NCI-H2029 (cell line): ENCODE measurements at regions not wholly inside any gene's neighbourhood (a gene's known extent, or its start where the extent isn't known, plus 50 kb on each side); places are given as distances from the start of the nearest gene placed in this dataset.
"Not testable (repeated sequence)": the region's sequence is repeated elsewhere in the genome, so short reads cannot be mapped to it uniquely, and the experiment has no call there.

Source experiments
- DNase-seq: peaks from one replicate; lab custom pipeline; 2025; lab: John Stamatoyannopoulos, UW

GRCh38 chr15:38814891-38815290, 250.3 kb upstream of the RASGRP1 start:
- no peak for DNase-seq

DNA sequence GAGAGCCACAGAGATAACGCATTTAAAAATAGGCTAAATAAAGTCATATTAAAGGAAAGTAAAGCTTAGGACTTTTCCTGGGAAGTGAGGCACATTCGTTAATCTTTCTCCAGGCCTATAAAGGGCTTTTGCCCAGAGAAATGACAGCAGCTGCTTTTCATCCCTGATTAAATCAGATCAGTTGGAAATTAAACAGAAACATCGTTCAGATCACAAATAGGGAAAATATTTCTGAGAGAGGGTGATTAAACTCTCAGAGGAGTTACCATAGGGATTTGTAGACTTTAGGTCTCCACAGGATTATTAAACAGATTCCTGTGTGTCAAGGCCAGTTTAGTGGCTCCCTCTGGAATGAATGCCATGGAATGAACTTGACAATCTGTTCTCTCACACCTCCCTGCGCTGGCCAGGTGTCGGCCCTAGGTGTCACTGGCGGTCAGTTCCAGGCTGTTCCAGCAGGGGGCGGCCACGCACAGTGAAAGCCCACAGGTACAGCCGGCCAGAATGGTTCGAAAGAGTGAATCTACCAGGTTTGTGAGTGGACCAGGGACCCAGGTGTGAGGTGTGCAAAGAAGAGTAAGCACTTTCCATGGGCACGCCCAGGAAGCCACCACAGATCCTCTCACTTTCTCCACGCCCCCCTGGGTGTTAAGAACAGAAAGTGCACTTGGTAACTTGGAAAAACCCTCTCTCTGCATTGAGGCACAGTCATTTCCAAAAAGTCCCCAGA, 253.0 kb upstream of the RASGRP1 start:
- peak; percentile 25 for DNase-seq

DNA sequence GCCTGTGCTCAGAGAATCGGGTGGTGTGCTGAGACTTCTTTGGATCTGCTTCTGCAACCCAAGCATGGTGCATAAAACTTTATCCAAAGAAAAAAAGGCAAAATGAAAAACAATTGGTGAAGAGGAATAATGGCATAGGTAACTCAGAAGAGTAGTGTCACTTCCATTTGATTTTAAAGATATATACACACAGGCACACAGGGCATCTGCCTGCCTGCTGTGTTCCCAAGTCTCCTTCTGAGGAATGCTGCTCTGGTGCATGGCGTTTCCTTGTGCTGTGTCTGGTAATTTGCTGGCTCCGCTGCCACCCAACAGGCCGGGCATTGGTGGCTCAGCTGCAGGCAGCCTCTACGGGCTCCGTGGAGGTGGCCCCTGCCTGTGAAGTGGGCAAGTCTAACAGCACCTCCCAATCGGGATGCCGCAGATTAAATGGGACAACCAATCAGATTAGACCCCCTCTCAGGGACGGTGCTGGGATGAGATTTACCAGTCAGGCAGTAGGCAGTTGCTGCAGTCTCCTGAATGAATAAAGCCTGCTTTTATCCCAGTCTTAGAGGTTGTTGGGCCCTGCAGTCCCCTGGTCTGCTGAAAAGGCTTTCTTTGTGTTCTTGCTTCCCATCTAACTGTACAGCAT, 253.7 kb upstream of the RASGRP1 start:
- no peak for DNase-seq

- DNase-seq: no peak
Observed at GRCh38 chr15:38819387-38819950, 254.9 kb upstream of the RASGRP1 start.

DNA sequence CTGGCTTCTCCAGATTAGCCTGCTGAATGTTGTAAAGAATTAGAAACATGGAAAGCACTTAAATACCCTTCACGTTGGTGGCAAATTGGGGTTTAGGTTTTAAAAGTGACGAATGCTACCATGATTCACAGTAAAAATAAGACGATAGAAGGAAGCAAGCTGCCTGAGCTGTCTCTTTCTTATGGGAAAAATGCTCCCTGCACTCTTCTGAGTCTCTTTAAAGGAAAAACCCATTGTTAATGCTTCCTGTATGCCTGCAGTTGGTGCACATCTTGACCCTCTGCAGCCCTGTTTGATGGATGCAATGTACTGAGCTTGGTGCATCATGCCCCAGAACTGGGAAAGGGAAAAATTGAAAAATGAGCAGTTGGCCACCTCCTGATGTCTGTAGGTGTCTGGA, 258.6 kb upstream of the RASGRP1 start:
- DNase-seq: no peak

GRCh38 chr15:38824719-38825118, 260.1 kb upstream of the RASGRP1 start:
- no peak for DNase-seq

DNA sequence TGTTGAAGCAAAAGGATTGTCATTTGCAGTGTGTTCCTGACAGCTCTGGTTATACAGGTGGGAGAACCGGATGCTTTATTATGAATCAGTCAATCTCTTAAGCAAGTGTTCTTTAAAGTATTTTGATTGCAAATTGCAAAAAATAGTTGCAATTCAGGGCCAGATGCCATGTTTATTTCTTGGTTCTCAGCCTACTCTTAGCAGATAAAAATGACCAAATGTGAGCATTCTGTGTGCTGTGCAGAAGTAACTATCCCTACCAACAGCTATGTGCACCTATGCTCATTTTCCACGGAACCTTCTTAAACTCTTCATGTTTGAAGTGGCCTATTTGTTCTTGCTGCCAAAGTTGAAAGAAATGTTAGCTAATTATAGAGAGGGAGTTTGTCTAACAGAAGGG, 262.3 kb upstream of the RASGRP1 start:
- no peak for DNase-seq

DNA sequence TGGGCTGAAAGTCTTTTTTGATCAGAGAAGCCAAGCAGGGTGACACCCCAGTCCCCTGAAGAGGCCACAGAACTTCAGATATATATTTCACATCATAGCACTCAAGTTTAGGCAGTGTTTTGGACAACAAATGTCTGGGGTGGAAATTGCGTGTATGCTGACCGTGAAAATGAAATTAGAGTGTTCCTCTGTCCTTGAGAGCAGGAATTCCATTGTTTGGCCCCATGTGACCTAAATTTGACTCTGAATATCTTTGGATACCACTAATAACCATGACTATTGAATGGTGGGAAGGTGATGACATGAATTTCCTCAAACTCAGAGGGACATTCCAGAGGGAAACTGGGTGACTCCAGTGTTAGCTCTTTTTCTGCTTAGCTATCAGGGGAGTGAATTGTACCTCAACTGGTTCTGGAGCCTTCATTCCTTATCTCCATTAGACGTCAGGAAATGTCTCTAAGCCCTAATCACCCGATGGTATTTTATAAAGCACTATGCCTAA, 263.5 kb upstream of the RASGRP1 start:
- DNase-seq: no peak

DNA sequence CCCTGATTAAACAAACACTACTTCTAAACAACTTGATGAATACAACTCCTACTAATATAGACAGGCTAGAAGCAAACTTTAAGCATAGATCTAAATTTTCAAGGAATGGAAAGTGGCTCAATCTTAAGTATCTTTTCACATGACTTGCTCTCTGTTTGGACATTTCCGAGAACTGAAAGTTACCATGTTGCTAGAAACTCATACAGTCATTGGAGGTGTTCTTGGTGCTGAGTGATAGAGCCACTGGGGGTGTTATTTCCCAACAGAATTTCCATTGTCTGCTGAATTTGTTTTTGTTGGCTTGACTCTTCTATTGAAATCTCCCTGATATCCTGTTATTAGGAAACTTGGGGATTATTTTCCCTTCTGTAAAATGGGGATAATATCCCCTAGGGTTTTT, 264.5 kb upstream of the RASGRP1 start:
- DNase-seq: no peak

- no peak for DNase-seq
Observed at GRCh38 chr15:38842226-38842625, 277.6 kb upstream of the RASGRP1 start.

DNA sequence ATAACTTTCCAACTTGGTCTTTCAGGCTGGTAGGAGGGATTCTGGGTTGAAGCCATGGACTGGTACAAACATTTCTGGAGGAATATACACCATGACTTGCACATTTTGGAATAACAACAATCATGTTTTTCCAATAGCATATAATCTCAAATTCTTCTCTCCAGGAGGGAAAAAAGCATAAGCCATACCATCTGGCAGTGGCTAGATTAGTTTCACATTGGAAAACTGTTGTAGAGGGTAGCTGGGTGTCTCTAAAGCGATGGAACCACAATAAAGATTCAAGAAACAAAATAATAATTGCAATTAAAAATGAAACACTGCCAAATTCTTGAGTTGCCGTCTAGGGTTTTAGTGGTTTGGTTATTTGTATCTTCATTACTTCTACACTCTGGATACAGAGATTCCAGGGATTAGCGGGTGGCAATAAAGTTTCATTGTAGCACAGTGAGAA, 278.5 kb upstream of the RASGRP1 start:
- no peak for DNase-seq

DNA sequence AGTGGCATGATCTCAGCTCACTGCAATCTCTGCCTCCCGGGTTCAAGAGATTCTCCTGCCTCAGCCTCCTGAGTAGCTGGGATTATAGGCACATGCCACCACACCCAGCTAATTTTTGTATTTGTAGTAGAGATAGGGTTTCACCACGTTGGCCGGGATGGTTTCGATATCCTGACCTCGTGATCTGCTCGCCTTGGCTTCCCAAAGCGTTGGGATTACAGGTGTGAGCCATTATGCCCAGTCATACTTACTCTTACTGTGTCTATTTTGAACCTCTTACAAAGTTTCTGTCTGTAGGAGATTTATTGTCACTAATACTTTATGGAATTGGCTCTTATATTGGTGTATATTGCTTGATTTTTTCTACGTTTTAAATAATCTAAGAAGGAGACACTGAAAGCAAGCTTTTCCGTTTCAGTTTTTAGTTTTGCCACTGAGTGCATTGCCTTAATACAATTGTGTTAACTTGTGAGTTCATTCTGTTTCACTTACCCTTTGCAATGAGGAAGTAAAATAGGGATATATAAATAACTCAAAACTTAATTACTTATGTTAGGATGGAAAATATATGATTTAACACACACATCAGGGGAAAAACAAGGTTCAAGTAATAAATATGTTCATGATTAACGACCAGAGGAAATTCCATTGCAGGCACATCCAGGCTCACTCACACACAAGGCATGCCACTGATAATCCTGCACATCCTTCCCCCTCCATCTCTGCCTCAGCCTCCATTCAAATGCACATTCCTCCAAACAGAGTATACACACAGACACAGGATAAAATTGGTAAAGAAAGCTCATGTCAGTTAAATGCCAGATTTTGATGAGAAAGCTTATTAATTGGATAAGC, 279.3 kb upstream of the RASGRP1 start:
- no peak for DNase-seq

DNA sequence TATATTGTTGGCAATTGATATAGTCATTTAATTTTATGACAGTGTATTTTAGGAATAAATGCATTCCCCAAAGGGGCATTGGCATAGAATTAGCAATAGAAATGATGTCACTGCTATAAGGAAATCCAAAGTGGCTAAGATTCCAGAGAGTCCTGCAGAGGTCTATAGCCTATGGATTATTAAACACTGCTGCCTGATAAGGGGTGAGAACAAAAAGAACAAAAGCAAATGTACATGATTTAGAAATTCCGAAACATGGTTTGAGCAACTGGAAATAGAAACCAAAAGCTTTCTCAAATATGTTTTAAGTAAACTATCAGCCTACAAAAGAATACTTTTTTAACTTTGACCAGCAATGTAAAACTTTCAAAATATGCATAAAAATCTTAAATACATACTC, 280.1 kb upstream of the RASGRP1 start:
- no peak for DNase-seq

GRCh38 chr15:38846346-38846745, 281.7 kb upstream of the RASGRP1 start:
- no peak for DNase-seq

- no peak for DNase-seq
Observed at GRCh38 chr15:38847666-38848065, 283.1 kb upstream of the RASGRP1 start.

DNA sequence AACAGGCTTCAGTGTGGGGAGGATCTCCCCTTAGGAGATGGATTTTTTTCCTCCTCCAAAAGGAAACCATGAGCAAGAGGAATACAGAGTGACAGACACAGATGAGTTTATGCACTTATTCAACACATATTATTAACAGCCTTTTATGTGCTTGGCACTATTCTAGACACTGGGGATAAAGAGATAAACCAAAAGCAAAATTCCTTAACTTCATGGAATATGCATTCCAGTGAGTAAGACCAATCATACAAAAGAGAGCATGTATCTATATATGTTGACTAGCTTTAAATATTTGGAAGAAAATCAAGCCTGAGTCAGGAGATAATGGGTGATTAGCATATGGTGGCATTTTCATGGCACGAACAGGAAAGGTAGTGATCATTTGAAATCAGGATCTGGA, 284.4 kb upstream of the RASGRP1 start:
- no peak for DNase-seq

GRCh38 chr15:38852188-38852587, 287.6 kb upstream of the RASGRP1 start:
- DNase-seq: not testable (repeated sequence)

DNA sequence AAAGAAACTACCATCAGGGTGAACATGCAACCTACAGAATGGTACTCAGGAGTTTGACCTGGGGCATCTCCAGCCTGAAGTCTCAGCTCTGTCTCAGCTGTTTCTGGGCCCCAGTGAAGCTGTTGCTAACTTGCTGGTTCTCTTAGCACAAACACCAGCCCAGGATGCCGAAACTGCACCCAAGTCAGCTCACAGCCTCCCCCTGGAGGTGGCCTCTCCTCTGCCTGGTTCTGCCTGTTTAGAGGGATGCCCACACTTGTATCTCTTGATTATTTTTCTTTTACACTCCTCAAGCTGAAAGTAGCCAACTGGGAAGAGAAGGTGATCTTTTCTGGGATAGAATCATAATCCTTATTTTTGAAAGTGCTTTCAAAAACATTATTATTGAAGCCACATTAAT, 289.0 kb upstream of the RASGRP1 start:
- DNase-seq: no peak

- no peak for DNase-seq
Observed at GRCh38 chr15:38854506-38854905, 289.9 kb upstream of the RASGRP1 start.

DNA sequence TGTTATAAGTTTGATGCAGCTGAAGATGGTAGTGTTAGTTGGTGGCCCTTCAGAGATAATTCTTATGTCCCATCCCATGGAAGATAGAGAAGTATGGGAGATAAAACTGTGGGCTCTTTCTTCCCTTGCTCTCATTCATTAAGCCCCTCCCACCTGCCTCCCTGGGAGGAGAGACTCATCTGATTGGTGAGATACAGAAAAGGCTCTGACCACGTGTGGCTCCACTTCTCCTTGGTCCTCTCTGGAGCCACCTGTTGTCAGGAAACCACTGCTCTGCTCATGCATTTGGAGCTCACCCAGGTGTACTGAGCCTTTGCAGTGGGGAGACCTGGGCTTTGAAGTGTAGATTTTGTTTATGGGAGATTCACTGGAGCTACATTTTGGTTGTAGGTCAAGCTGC, 293.2 kb upstream of the RASGRP1 start:
- DNase-seq: no peak

DNA sequence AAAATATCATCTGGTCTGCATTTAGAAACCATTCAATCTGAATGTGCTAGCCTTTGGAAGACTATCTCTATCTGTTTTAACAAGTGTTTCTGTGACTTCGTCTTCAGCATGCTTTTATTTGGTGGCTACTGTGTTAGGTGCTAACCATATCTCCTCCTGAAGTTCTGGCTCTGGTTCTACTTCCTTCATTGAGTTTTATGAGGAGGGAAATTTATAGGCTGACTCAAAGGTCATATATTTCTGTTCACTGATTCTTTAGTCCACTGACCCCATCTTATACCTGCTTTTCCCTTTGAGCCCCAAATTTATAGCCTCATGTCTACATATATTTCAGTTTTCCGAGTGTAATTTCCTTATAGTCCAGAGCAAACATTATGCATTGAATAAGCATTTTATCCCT, 295.0 kb upstream of the RASGRP1 start:
- no peak for DNase-seq

DNA sequence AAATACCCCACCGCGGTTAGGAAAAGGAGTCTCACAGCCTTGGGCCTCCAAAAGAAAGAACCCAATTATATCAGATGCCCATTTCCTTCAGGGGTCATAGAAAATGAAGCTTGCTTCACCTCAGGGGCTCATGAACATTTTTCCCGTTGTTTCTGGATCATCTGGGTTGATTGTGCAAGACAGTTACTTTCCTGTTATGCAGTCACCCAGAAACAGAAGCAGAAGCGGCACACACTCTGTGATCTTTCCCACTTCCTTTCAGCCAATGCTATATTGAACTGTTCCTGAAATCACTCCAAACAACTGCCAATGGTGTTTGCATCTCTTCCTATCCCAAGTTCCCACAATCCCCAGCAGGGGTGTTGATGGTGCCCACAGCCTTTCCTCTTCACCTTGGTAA, 295.6 kb upstream of the RASGRP1 start:
- DNase-seq: no peak
